ENCODE measurements at regions not wholly inside any gene's neighbourhood (a gene's known extent, or its start where the extent isn't known, plus 50 kb on each side); places are given as distances from the start of the nearest gene placed in this dataset.

DNA sequence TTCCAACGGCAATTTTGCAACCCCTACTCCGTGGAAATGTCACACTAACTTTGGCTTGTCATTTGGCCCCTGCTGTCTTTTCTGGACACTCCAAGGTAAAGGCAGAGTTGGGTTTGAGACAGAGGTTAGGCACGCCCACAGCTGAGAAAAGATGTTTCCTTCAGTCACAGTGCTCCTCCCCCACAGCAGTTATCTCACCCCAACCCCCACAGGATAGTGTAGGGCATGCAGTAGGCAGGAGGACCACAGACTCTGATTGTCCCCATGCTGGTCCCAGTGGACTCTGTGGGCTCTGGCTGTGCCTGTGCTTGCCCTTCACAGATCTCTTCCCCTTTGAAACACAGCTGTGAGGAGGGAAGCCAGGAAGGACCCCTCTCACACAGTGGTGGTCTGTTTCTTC lies 124.0 kb upstream of the CARMIL1 start:
- Histone ChIP-seq H2BK5ac (ENCODE audit: low read depth, low read length) (no peak overlapping the region), H2BK12ac (ENCODE audit: low read depth, low read length) (no peak overlapping the region), H3K4ac (replicated peaks; ENCODE audit: insufficient read length, low read depth, low read length) (no peak overlapping the region), H3K23me2 (ENCODE audit: low read depth, low read length) (no peaks in the 10 kb centered on the region), H4K8ac (ENCODE audit: extremely low read depth, insufficient read depth, low read length) (no peak overlapping the region; the same call in 1 of the 2 replicates), H3K79me2 (ENCODE audit: control insufficient read depth in 1 of 2, insufficient read depth in 2 of 2, low read length in 2 of 2) (no peaks in the 10 kb centered on the region), H4K91ac (replicated peaks; ENCODE audit: insufficient read length, low read length) (no peak overlapping the region), H2AK5ac (ENCODE audit: low read depth, low read length) (no peak overlapping the region; the same call in 1 of the 2 replicates), H3K9me3 (ENCODE audit: insufficient read depth in 2 of 2, low read depth in 1 of 2, low read length in 1 of 2) (peaks cover 22 to 23% of the 10 kb centered on the region in 2 experiments), H3K23ac (ENCODE audit: insufficient read length) (no peak overlapping the region), H3K79me1 (ENCODE audit: low read depth, low read length) (no peaks in the 10 kb centered on the region), H2BK120ac (replicated peaks; ENCODE audit: low read depth, low read length) (no peak overlapping the region), H3K56ac (replicated peaks; ENCODE audit: insufficient read length, low read depth, low read length) (no peak overlapping the region), H3K4me3 (ENCODE audit: extremely low read depth in 1 of 4, insufficient read depth in 2 of 4, low read depth in 3 of 4, low read length in 4 of 4) (no peak overlapping the region), H3K14ac (ENCODE audit: insufficient read length) (no peak overlapping the region), H4K20me1 (replicated peaks in 1 of 2; ENCODE audit: control insufficient read depth in 1 of 2, insufficient read depth in 2 of 2, low read length in 2 of 2) (no peaks in the 10 kb centered on the region), H3K27me3 (replicated peaks in 1 of 4; ENCODE audit: control insufficient read depth in 3 of 4, extremely low read depth in 1 of 4, insufficient read depth in 3 of 4, low read length in 3 of 4) (no peaks in the 10 kb centered on the region), H3K27ac (ENCODE audit: low read depth, low read length) (no peak overlapping the region), H2BK15ac (ENCODE audit: low read length) (no peak overlapping the region), H3K36me3 (ENCODE audit: control insufficient read depth in 2 of 4, insufficient read depth in 4 of 4, low read length in 3 of 4) (no peaks in the 10 kb centered on the region), H3K9ac (replicated peaks in 1 of 4; ENCODE audit: extremely low read depth in 1 of 4, low read depth in 3 of 4, low read length in 3 of 4) (no peak overlapping the region), H3K18ac (ENCODE audit: extremely low read depth, low read length) (no peak overlapping the region), H3K4me1 (replicated peaks in 1 of 4; ENCODE audit: control insufficient read depth in 3 of 4, insufficient read depth in 4 of 4, low read length in 3 of 4) (no peaks in the 10 kb centered on the region), H3K4me2 (ENCODE audit: insufficient read depth in 1 of 2, low read depth in 2 of 2, low read length in 2 of 2) (no peak overlapping the region), H2AFZ (ENCODE audit: low read length) (no peak overlapping the region), H2BK20ac (ENCODE audit: low read length) (no peak overlapping the region), H4K5ac (ENCODE audit: insufficient read length, low read depth, low read length) (no peak overlapping the region)
- 94% methylated on average over 3 of the region's 3 CpGs; no CpG with 5 or more reads in 1 of the 2 experiments for WGBS, 2 experiments (ENCODE audit: extremely low coverage in 1 of 2, insufficient coverage in 1 of 2, insufficient read length in 1 of 2, insufficient replicate concordance in 2 of 2, low coverage in 1 of 2, low lambda C conversion rate in 2 of 2, missing lambda C conversion rate in 1 of 2)
- ChIA-PET CTCF (ENCODE audit: partially characterized antibody) (no interaction called here), POLR2A (ENCODE audit: partially characterized antibody) (no interaction called here)
- no peak for FAIRE-seq
- DNase-seq (ENCODE audit: low read depth in 1 of 2, low spot score in 2 of 2), result no peak
- no peak for TF ChIP-seq GTF2F1 (IDR thresholded peaks at IDR 0.05; ENCODE audit: borderline replicate concordance, low read depth, low read length)
- no peak for TF ChIP-seq RXRA (IDR thresholded peaks at IDR 0.05; ENCODE audit: insufficient read depth, low read depth, low read length)

All from H1 (cell line).